ENCODE measurements at regions not wholly inside any gene's neighbourhood (a gene's known extent, or its start where the extent isn't known, plus 50 kb on each side); places are given as distances from the start of the nearest gene placed in this dataset.
A peak's percentile ranks its signal among the peaks of the same experiment; 100 is the strongest.

DNA sequence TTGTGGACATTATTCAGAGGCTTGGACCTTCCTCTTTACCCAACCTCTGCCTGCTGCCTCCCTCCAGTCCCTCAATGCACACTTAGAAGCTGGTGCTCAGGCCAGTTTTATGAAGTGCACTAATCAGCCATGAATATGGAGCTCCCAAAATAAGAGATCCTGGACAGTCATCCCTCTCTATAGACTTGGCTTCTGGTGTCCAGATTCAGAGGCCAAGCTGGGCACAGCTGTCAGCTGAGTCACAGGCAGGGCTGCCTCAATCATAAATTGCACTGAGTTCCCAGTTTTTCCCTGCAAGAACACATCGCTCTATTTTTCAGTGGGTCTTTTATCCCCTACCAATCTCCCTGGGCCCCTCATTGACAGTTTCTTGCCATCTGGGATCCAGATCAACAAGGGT, 161.7 kb upstream of the CADM1 start:
- H3K4me3 Mint-ChIP-seq (ENCODE audit: low read depth) = no peak overlapping the region
- no peak for DNase-seq (ENCODE audit: low spot score, unreplicated experiment)
- no peaks in the 10 kb centered on the region for H3K4me1 Mint-ChIP-seq (ENCODE audit: low read depth)
- no peaks in the 10 kb centered on the region for H3K9me3 Mint-ChIP-seq (ENCODE audit: low read depth)
- TF ChIP-seq, protein P1, sequence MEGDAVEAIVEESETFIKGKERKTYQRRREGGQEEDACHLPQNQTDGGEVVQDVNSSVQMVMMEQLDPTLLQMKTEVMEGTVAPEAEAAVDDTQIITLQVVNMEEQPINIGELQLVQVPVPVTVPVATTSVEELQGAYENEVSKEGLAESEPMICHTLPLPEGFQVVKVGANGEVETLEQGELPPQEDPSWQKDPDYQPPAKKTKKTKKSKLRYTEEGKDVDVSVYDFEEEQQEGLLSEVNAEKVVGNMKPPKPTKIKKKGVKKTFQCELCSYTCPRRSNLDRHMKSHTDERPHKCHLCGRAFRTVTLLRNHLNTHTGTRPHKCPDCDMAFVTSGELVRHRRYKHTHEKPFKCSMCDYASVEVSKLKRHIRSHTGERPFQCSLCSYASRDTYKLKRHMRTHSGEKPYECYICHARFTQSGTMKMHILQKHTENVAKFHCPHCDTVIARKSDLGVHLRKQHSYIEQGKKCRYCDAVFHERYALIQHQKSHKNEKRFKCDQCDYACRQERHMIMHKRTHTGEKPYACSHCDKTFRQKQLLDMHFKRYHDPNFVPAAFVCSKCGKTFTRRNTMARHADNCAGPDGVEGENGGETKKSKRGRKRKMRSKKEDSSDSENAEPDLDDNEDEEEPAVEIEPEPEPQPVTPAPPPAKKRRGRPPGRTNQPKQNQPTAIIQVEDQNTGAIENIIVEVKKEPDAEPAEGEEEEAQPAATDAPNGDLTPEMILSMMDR (IDR thresholded peaks at IDR 0.05; ENCODE audit: unreplicated experiment) = no peak
- peaks cover 48% of the 10 kb centered on the region for H3K27me3 Mint-ChIP-seq
- no peak overlapping the region for H3K27ac Mint-ChIP-seq
- H3K36me3 Mint-ChIP-seq (ENCODE audit: insufficient read depth) = no peaks in the 10 kb centered on the region

DNA sequence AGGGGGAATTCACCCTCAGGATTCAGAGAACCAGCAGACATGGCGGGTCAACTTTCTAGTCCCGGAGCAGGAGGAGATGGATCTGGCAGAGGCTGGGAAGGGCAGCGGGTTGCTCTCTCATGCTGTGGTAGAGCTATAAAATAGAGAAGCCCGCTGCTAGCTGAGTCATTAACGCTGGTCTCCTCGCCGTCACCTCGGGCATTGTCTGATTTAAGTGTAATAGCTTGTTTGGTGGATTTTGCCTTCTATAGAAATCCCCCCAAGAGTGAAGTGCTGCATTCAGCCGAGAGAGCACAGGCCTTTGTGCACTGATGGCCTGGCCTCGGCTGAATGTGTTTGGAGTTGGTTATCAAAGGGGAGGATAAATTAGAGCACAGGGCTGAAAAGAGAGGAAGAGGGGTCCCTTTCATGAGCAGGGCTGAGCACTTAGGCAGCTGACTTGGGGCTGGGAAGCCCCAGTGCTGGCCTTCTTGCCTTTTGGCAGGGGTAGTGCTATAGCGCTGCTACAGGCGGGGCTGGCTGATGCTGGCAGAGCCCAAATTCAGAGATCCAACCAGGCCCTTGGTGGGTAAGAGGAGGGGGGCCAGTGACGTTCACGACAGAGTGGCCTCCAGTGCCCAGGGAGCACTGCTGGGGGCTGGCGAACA, 161.1 kb upstream of the CADM1 start:
- H3K36me3 Mint-ChIP-seq (ENCODE audit: insufficient read depth) = no peaks in the 10 kb centered on the region
- no peak overlapping the region for H3K27ac Mint-ChIP-seq
- peaks cover 4% of the 10 kb centered on the region for H3K4me1 Mint-ChIP-seq (ENCODE audit: low read depth)
- peaks cover 54% of the 10 kb centered on the region for H3K27me3 Mint-ChIP-seq
- TF ChIP-seq, protein P1 (IDR thresholded peaks at IDR 0.05; ENCODE audit: unreplicated experiment) = no peak
- no peak for DNase-seq (ENCODE audit: low spot score, unreplicated experiment)
- no peak overlapping the region for H3K4me3 Mint-ChIP-seq (ENCODE audit: low read depth)
- no peaks in the 10 kb centered on the region for H3K9me3 Mint-ChIP-seq (ENCODE audit: low read depth)

DNA sequence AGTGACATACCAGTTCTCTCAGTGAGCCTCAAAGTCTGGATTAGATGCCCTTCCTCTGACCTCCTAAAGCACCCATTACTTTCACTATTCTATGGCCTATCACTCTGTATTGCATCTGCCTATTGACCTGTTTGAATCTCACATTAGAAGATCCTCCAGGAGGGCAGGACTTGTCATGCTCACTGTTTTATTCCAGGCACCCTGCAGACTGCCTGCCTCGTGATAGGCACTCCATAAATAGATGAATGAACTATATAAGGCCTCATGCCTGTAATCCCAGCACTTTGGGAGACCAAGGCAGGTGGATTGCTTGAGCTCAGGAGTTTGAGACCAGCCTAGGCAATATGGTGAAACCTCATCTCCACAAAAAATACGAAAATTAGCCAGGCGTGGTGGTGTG, 160.1 kb upstream of the CADM1 start:
- Mint-ChIP-seq H3K36me3 (ENCODE audit: insufficient read depth) (no peaks in the 10 kb centered on the region), H3K4me1 (ENCODE audit: low read depth) (peaks cover 8% of the 10 kb centered on the region), H3K27ac (no peak overlapping the region), H3K4me3 (ENCODE audit: low read depth) (no peak overlapping the region), H3K9me3 (ENCODE audit: low read depth) (no peaks in the 10 kb centered on the region), H3K27me3 (peaks cover 63% of the 10 kb centered on the region)
- TF ChIP-seq, protein P1 (IDR thresholded peaks at IDR 0.05; ENCODE audit: unreplicated experiment) = no peak
- no peak for DNase-seq (ENCODE audit: low spot score, unreplicated experiment)

DNA sequence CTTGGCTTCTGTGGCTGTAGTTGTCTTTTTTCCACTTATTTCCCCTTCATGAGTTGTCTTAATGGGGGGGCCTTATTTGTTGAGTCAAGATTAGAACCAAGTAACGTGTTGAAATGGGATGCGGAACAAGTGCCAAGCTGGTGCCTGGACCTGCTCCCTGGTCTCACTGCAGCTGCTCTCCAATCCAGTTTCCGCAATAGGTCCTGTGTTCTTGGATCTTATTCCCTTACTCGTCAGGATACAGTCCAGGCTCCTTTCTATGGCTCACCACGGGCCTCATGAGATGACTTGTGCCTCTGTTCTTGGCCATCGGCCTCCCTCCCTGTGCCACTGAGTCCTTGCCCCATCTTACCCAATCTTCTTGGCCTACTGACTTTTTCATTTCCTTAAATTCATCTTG, 159.6 kb upstream of the CADM1 start:
- Mint-ChIP-seq H3K36me3 (ENCODE audit: insufficient read depth) (no peaks in the 10 kb centered on the region), H3K4me1 (ENCODE audit: low read depth) (peaks cover 8% of the 10 kb centered on the region), H3K9me3 (ENCODE audit: low read depth) (no peaks in the 10 kb centered on the region), H3K27me3 (peaks cover 67% of the 10 kb centered on the region), H3K27ac (no peak overlapping the region), H3K4me3 (ENCODE audit: low read depth) (no peak overlapping the region)
- no peak for DNase-seq (ENCODE audit: low spot score, unreplicated experiment)
- TF ChIP-seq, protein P1 (IDR thresholded peaks at IDR 0.05; ENCODE audit: unreplicated experiment) = no peak

DNA sequence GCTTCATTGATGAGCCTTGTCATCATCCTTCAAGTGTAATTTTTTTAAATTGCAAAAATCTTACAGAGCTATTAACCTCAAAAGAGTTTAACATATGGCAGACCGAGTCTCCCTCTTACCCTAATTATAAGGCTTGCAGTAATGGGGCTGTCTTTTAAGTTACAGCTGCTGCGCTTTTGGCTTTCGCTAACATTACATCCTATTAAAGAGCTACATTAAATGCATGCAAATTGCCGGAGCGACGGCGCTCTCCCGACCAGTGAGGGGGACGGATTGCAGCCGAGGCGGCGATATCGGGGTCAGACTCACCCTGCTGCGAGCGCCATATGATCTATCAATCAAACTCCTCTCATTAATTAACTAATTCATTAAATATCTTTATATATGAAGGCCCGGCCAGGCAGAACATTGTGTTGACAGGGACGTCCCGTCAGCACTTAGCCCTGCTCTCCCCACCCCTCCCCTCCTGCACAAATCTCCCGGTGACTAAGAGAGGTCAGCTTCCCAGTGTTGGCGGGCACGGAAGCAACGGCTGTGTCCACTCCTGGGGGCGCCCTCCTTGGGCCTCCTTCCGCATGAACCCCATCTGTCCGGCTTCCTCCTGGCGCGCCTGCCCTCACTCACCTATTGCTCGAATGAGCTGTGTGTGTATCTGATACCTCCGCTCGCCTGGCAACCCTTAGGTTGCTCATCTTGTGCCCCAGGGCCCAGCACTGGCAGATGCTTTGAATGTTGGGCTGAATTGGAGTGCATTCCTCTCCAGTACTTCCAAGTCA, 156.0 kb upstream of the CADM1 start:
- DNase-seq (ENCODE audit: low spot score, unreplicated experiment) = no peak
- Mint-ChIP-seq H3K9me3 (ENCODE audit: low read depth) (no peaks in the 10 kb centered on the region), H3K27ac (no peak overlapping the region), H3K36me3 (ENCODE audit: insufficient read depth) (peaks cover 2% of the 10 kb centered on the region), H3K4me3 (ENCODE audit: low read depth) (peak overlapping the region; percentile 69), H3K4me1 (ENCODE audit: low read depth) (peaks cover 18% of the 10 kb centered on the region), H3K27me3 (peaks cover 78% of the 10 kb centered on the region)
- TF ChIP-seq, protein P1 (IDR thresholded peaks at IDR 0.05; ENCODE audit: unreplicated experiment) = no peak

Measured in progenitor cell of endocrine pancreas (in vitro differentiated cells).